HG03354 (cell line): ENCODE measurements at regions not wholly inside any gene's neighbourhood (a gene's known extent, or its start where the extent isn't known, plus 50 kb on each side); places are given as distances from the start of the nearest gene placed in this dataset.

ENCODE experiments used
- ATAC-seq: cut with Tn5 transposase; IDR thresholded peaks from one replicate; pipeline ENCODE4 v1.9.1; 2021; ENCODE audit warnings: mild to moderate bottlenecking; ENCODE audit not compliant: unreplicated experiment, poor library complexity, severe bottlenecking

GRCh38 chr2:200165687-200166086, 140.8 kb upstream of the SPATS2L start:
- no peak for ATAC-seq

GRCh38 chr2:200168641-200169555, 137.6 kb upstream of the SPATS2L start:
- no peak for ATAC-seq

GRCh38 chr2:200170221-200170620, 136.3 kb upstream of the SPATS2L start:
- no peak for ATAC-seq

GRCh38 chr2:200171731-200172482, 134.6 kb upstream of the SPATS2L start:
- ATAC-seq: no peak

GRCh38 chr2:200172521-200172920, 134.0 kb upstream of the SPATS2L start:
- no peak for ATAC-seq

GRCh38 chr2:200172944-200173581, 133.4 kb upstream of the SPATS2L start:
- ATAC-seq: no peak

- no peak for ATAC-seq
These were observed 132.8 kb upstream of the SPATS2L start for GRCh38 chr2:200173691-200174090.

GRCh38 chr2:200174433-200175216, 131.9 kb upstream of the SPATS2L start:
- no peak for ATAC-seq

GRCh38 chr2:200177971-200178911, 128.3 kb upstream of the SPATS2L start:
- no peak for ATAC-seq

- no peak for ATAC-seq
These were observed 127.3 kb upstream of the SPATS2L start for GRCh38 chr2:200179151-200179550.

GRCh38 chr2:200180943-200181342, 125.5 kb upstream of the SPATS2L start:
- no peak for ATAC-seq

GRCh38 chr2:200181755-200182154, 124.7 kb upstream of the SPATS2L start:
- ATAC-seq: no peak

GRCh38 chr2:200184748-200185627, 121.5 kb upstream of the SPATS2L start:
- ATAC-seq: no peak

- ATAC-seq: no peak
These were observed 120.9 kb upstream of the SPATS2L start for GRCh38 chr2:200185628-200186000.

- ATAC-seq: no peak
These were observed 120.5 kb upstream of the SPATS2L start for GRCh38 chr2:200186002-200186401.

- no peak for ATAC-seq
These were observed 117.6 kb upstream of the SPATS2L start for GRCh38 chr2:200188876-200189275.

GRCh38 chr2:200189964-200190363, 116.5 kb upstream of the SPATS2L start:
- ATAC-seq: no peak

- ATAC-seq: no peak
These were observed 113.2 kb upstream of the SPATS2L start for GRCh38 chr2:200193331-200193730.
